Sigmoid colon (tissue), 6 donors: ENCODE measurements at regions not wholly inside any gene's neighbourhood (a gene's known extent, or its start where the extent isn't known, plus 50 kb on each side); places are given as distances from the start of the nearest gene placed in this dataset.

Experiments
- DNase-seq: peaks from one replicate; pipeline ENCODE4 v3.0.0-alpha.2; 2019
- H3K27ac ChIP-seq, 4 donors: fragments of 200-600 bp; sonication (generic); one replicate each; pipeline ENCODE4 v1.5.1; 2016 to 2019; ENCODE audit warnings: mild to moderate bottlenecking in 1 of 4
- H3K27me3 ChIP-seq, 3 donors: fragments of 200-600 bp; sonication (generic); one replicate each; pipeline ENCODE4 v1.5.1; 2019; ENCODE audit warnings: mild to moderate bottlenecking in 1 of 3
- H3K36me3 ChIP-seq, 4 donors: fragments of 200-600 bp; sonication (generic); one replicate each; pipeline ENCODE4 v1.5.1; 2016 to 2019
- H3K4me1 ChIP-seq, 4 donors: fragments of 200-600 bp; sonication (generic); one replicate each; pipeline ENCODE4 v1.5.1; 2017 to 2019
- H3K4me3 ChIP-seq, 4 donors: fragments of 200-600 bp; sonication (generic); one replicate each; pipeline ENCODE4 v1.5.1; 2017 to 2019; ENCODE audit warnings: mild to moderate bottlenecking in 2 of 4, moderate library complexity in 1 of 4
- H3K9me3 ChIP-seq, 4 donors: fragments of 200-600 bp in 3 of 4; sonication (generic) in 3 of 4; one replicate each; pipeline versions ENCODE4 v1.5.1 to v1.6.1; 2013 to 2019
- CTCF ChIP-seq, 4 experiments: fragments of 450-650 bp in 3 of 4; fragments of 200-600 bp in 1 of 4; IDR thresholded peaks; one replicate each; pipeline ENCODE4 v1.5.1; 2016 to 2019; ENCODE audit warnings: antibody characterized with exemption in 4 of 4, mild to moderate bottlenecking in 3 of 4, moderate library complexity in 2 of 4
- EP300 ChIP-seq, 4 donors: sonication (generic); formaldehyde crosslinking; IDR thresholded peaks; one replicate each; pipeline ENCODE4 v1.6.1; 2017; ENCODE audit warnings: antibody characterized with exemption in 4 of 4
- POLR2A ChIP-seq, 2 donors: fragments of 450-650 bp; IDR thresholded peaks; one replicate each; pipeline ENCODE4 v1.6.1; 2016; ENCODE audit warnings: antibody characterized with exemption in 2 of 2, mild to moderate bottlenecking in 2 of 2, moderate library complexity in 2 of 2
- POLR2AphosphoS5 ChIP-seq, 4 donors: sonication (generic); formaldehyde crosslinking; IDR thresholded peaks; one replicate each; pipeline ENCODE4 v1.6.1; 2017; ENCODE audit warnings: antibody characterized with exemption in 4 of 4
- WGBS, 2 donors: extraction: QIAGEN DNeasy Blood & Tissue Kit; methylation state at CpG; one replicate each; pipeline ENCODE4 v1.1.7; 2013; 5-methylcytosine and 5-hydroxymethylcytosine counted together
- intact Hi-C: fragments of 100-400 bp; cut with DNase I; formaldehyde crosslinking; loops from one replicate; pipeline ENCODE4 v1.15.1; 2023
- donor health status: healthy with polysubstance abuse.
- donor health status: healthy.

- H3K4me1 ChIP-seq: no peaks in the 10 kb centered on the region
- H3K4me3 ChIP-seq: no peak overlapping the region
- H3K9me3 ChIP-seq: no peaks in the 10 kb centered on the region
- H3K27ac ChIP-seq: no peak overlapping the region
- 66 to 83% methylated on average over 2 of the region's 2 CpGs for WGBS, 2 donors
- no peaks in the 10 kb centered on the region for H3K27me3 ChIP-seq
- TF ChIP-seq EP300 (IDR thresholded peaks at IDR 0.05) (no peak), POLR2AphosphoS5 (IDR thresholded peaks at IDR 0.05) (no peak)
- no peak for DNase-seq
- no peaks in the 10 kb centered on the region for H3K36me3 ChIP-seq
- intact Hi-C loops: loop anchor here (5.0 kb wide), 1 partner anchor 950 kb away; no protein-coding TSS in a partner anchor
These were observed 1012.3 kb downstream of the TUSC7 start for GRCh38 chr3:117721866-117722265.

GRCh38 chr3:117722856-117723255 is 1013.3 kb downstream of the TUSC7 start:
- Histone ChIP-seq H3K27ac (no peak overlapping the region), H3K4me1 (no peaks in the 10 kb centered on the region), H3K36me3 (no peaks in the 10 kb centered on the region), H3K27me3 (no peaks in the 10 kb centered on the region), H3K9me3 (no peaks in the 10 kb centered on the region), H3K4me3 (no peak overlapping the region)
- intact Hi-C loops: loop anchor here (5.0 kb wide), 1 partner anchor 951 kb away; no protein-coding TSS in a partner anchor
- TF ChIP-seq EP300 (IDR thresholded peaks at IDR 0.05) (no peak), POLR2A (IDR thresholded peaks at IDR 0.05) (no peak), POLR2AphosphoS5 (IDR thresholded peaks at IDR 0.05) (no peak), CTCF (IDR thresholded peaks at IDR 0.05) (no peak)
- WGBS, 2 donors: 71 to 73% methylated on average over 3 of the region's 3 CpGs
- no peak for DNase-seq

- intact Hi-C loops: loop anchor here (5.0 kb wide), 1 partner anchor 952 kb away; no protein-coding TSS in a partner anchor
- no peaks in the 10 kb centered on the region for H3K9me3 ChIP-seq
- no peak overlapping the region for H3K4me3 ChIP-seq
- no peak overlapping the region for H3K27ac ChIP-seq
- WGBS, 2 donors: 88 to 91% methylated on average over 3 of the region's 3 CpGs
- TF ChIP-seq POLR2A (IDR thresholded peaks at IDR 0.05): no peak
- no peaks in the 10 kb centered on the region for H3K36me3 ChIP-seq
- DNase-seq: no peak
- H3K4me1 ChIP-seq: no peaks in the 10 kb centered on the region
- no peaks in the 10 kb centered on the region for H3K27me3 ChIP-seq
These were observed 1014.2 kb downstream of the TUSC7 start for GRCh38 chr3:117723825-117724224.

- Histone ChIP-seq H3K36me3 (no peaks in the 10 kb centered on the region), H3K27me3 (no peaks in the 10 kb centered on the region), H3K27ac (no peak overlapping the region), H3K4me3 (no peak overlapping the region), H3K4me1 (no peaks in the 10 kb centered on the region), H3K9me3 (no peaks in the 10 kb centered on the region)
- TF ChIP-seq POLR2AphosphoS5 (IDR thresholded peaks at IDR 0.05) (no peak), POLR2A (IDR thresholded peaks at IDR 0.05) (no peak), CTCF (IDR thresholded peaks at IDR 0.05) (no peak), EP300 (IDR thresholded peaks at IDR 0.05) (no peak)
- WGBS, 2 donors: 95% methylated on average over 4 of the region's 4 CpGs
- intact Hi-C loops: no loop called here
- no peak for DNase-seq
These were observed 1015.7 kb downstream of the TUSC7 start for GRCh38 chr3:117725314-117725713.

GRCh38 chr3:117726776-117727175 is 1017.2 kb downstream of the TUSC7 start:
- no peak for DNase-seq
- TF ChIP-seq EP300 (IDR thresholded peaks at IDR 0.05): no peak
- no peak for TF ChIP-seq CTCF (IDR thresholded peaks at IDR 0.05)
- no peak for TF ChIP-seq POLR2A (IDR thresholded peaks at IDR 0.05)
- no peak for TF ChIP-seq POLR2AphosphoS5 (IDR thresholded peaks at IDR 0.05)
- H3K27ac ChIP-seq: no peak overlapping the region
- no peaks in the 10 kb centered on the region for H3K36me3 ChIP-seq
- H3K27me3 ChIP-seq: no peaks in the 10 kb centered on the region
- H3K4me1 ChIP-seq: no peaks in the 10 kb centered on the region
- no peak overlapping the region for H3K4me3 ChIP-seq
- H3K9me3 ChIP-seq: no peaks in the 10 kb centered on the region
- intact Hi-C loops: no loop called here

- TF ChIP-seq POLR2AphosphoS5 (IDR thresholded peaks at IDR 0.05) (no peak), POLR2A (IDR thresholded peaks at IDR 0.05) (no peak), EP300 (IDR thresholded peaks at IDR 0.05) (no peak), CTCF (IDR thresholded peaks at IDR 0.05) (no peak)
- intact Hi-C loops: no loop called here
- 91% methylated on average over 1 of the region's 1 CpG for WGBS, 2 donors
- DNase-seq: no peak
- Histone ChIP-seq H3K9me3 (no peaks in the 10 kb centered on the region), H3K27me3 (no peaks in the 10 kb centered on the region), H3K4me3 (no peak overlapping the region), H3K4me1 (no peaks in the 10 kb centered on the region), H3K27ac (no peak overlapping the region), H3K36me3 (no peaks in the 10 kb centered on the region)
These were observed 1018.6 kb downstream of the TUSC7 start for GRCh38 chr3:117728226-117728625.
